ENCODE measurements at regions not wholly inside any gene's neighbourhood (a gene's known extent, or its start where the extent isn't known, plus 50 kb on each side); places are given as distances from the start of the nearest gene placed in this dataset.
"Not testable (repeated sequence)": the region's sequence is repeated elsewhere in the genome, so short reads cannot be mapped to it uniquely, and the experiment has no call there.

- TF ChIP-seq POLR2A (IDR thresholded peaks at IDR 0.05) = no peak
- TF ChIP-seq CTCF (IDR thresholded peaks at IDR 0.05) = no peak
- no peak for TF ChIP-seq EP300 (IDR thresholded peaks at IDR 0.05)
- H3K27me3 ChIP-seq = no peaks in the 10 kb centered on the region
- no peak for DNase-seq (ENCODE audit: low spot score in 2 of 2)
- H3K4me1 ChIP-seq = no peaks in the 10 kb centered on the region
- H3K27ac ChIP-seq = no peak overlapping the region
- no peaks in the 10 kb centered on the region for H3K9me3 ChIP-seq
- 81 to 82% methylated on average over 4 of the region's 4 CpGs for WGBS, 2 donors
- no peaks in the 10 kb centered on the region for H3K36me3 ChIP-seq
- H3K4me3 ChIP-seq = no peak overlapping the region
These were observed 320.2 kb downstream of the TMX3 start for GRCh38 chr18:68394705-68395104.

GRCh38 chr18:68391801-68392200 lies 323.1 kb downstream of the TMX3 start:
- H3K27me3 ChIP-seq = no peaks in the 10 kb centered on the region
- no peak overlapping the region for H3K27ac ChIP-seq
- no peak overlapping the region for H3K4me3 ChIP-seq
- TF ChIP-seq EP300 (IDR thresholded peaks at IDR 0.05) = no peak
- TF ChIP-seq POLR2A (IDR thresholded peaks at IDR 0.05) = no peak
- no peak for TF ChIP-seq CTCF (IDR thresholded peaks at IDR 0.05)
- no peak for DNase-seq (ENCODE audit: low spot score in 2 of 2)
- no peaks in the 10 kb centered on the region for H3K4me1 ChIP-seq
- no peaks in the 10 kb centered on the region for H3K9me3 ChIP-seq
- no peaks in the 10 kb centered on the region for H3K36me3 ChIP-seq

GRCh38 chr18:68387246-68387645 lies 327.7 kb downstream of the TMX3 start:
- peaks cover 0 to 5% (median 0%) of the 10 kb centered on the region in 4 donors for H3K9me3 ChIP-seq
- H3K27ac ChIP-seq = no peak overlapping the region
- H3K4me1 ChIP-seq = no peaks in the 10 kb centered on the region
- H3K36me3 ChIP-seq = no peaks in the 10 kb centered on the region
- no peak for TF ChIP-seq POLR2A (IDR thresholded peaks at IDR 0.05)
- TF ChIP-seq EP300 (IDR thresholded peaks at IDR 0.05) = no peak
- no peak for TF ChIP-seq CTCF (IDR thresholded peaks at IDR 0.05)
- no peak overlapping the region for H3K4me3 ChIP-seq
- H3K27me3 ChIP-seq = no peaks in the 10 kb centered on the region
- DNase-seq (ENCODE audit: low spot score in 2 of 2) = no peak

- not testable (repeated sequence) for DNase-seq (ENCODE audit: low spot score in 2 of 2); H3K27ac ChIP-seq; H3K27me3 ChIP-seq; H3K4me3 ChIP-seq; H3K9me3 ChIP-seq; H3K4me1 ChIP-seq; H3K36me3 ChIP-seq
- 75% methylated on average over 1 of the region's 1 CpG for WGBS, 2 donors
These were observed 330.9 kb downstream of the TMX3 start for GRCh38 chr18:68383979-68384378.

- H3K36me3 ChIP-seq = no peaks in the 10 kb centered on the region
- H3K9me3 ChIP-seq = no peaks in the 10 kb centered on the region
- H3K27ac ChIP-seq = no peak overlapping the region
- no peak for DNase-seq (ENCODE audit: low spot score in 2 of 2)
- H3K4me1 ChIP-seq = no peaks in the 10 kb centered on the region
- no peak for TF ChIP-seq CTCF (IDR thresholded peaks at IDR 0.05)
- TF ChIP-seq EP300 (IDR thresholded peaks at IDR 0.05) = no peak
- no peak for TF ChIP-seq POLR2A (IDR thresholded peaks at IDR 0.05)
- no peak overlapping the region for H3K4me3 ChIP-seq
- no peaks in the 10 kb centered on the region for H3K27me3 ChIP-seq
These were observed 338.0 kb downstream of the TMX3 start for GRCh38 chr18:68376926-68377325.

GRCh38 chr18:68362907-68363306 lies 352.0 kb downstream of the TMX3 start:
- WGBS, 2 donors = 71 to 82% methylated on average over 4 to 5 of the region's 5 CpGs
- no peak overlapping the region for H3K4me3 ChIP-seq
- no peak overlapping the region for H3K27ac ChIP-seq
- no peaks in the 10 kb centered on the region for H3K27me3 ChIP-seq
- H3K36me3 ChIP-seq = no peaks in the 10 kb centered on the region
- peaks cover 0 to 3% (median 0%) of the 10 kb centered on the region in 4 donors for H3K9me3 ChIP-seq
- no peaks in the 10 kb centered on the region for H3K4me1 ChIP-seq
- DNase-seq (ENCODE audit: low spot score in 2 of 2) = no peak
- TF ChIP-seq POLR2A (IDR thresholded peaks at IDR 0.05) (no peak), EP300 (IDR thresholded peaks at IDR 0.05) (no peak), CTCF (IDR thresholded peaks at IDR 0.05) (no peak)
